Parathyroid adenoma (tissue), 2 donors: ENCODE measurements at regions not wholly inside any gene's neighbourhood (a gene's known extent, or its start where the extent isn't known, plus 50 kb on each side); places are given as distances from the start of the nearest gene placed in this dataset.
"Not testable (repeated sequence)": the region's sequence is repeated elsewhere in the genome, so short reads cannot be mapped to it uniquely, and the experiment has no call there.

ENCODE experiments used
- H2AFZ ChIP-seq: fragments of 300-600 bp; sonication (generic); one replicate; pipeline ENCODE4 v1.7.0; 2017; ENCODE audit warnings: antibody characterized with exemption, mild to moderate bottlenecking
- H3K27ac ChIP-seq: fragments of 300-600 bp; sonication (generic); one replicate; pipeline ENCODE4 v1.7.0; 2017
- H3K27me3 ChIP-seq: fragments of 300-600 bp; sonication (generic); one replicate; pipeline ENCODE4 v1.7.0; 2017; ENCODE audit warnings: low read length; ENCODE audit not compliant: control insufficient read depth, insufficient read depth
- H3K36me3 ChIP-seq: fragments of 300-600 bp; sonication (generic); one replicate; pipeline ENCODE4 v1.7.0; 2017; ENCODE audit warnings: low read length; ENCODE audit not compliant: control insufficient read depth, insufficient read depth
- H3K4me1 ChIP-seq: fragments of 300-600 bp; sonication (generic); one replicate; pipeline ENCODE4 v1.7.0; 2017; ENCODE audit warnings: control low read depth
- H3K4me2 ChIP-seq: fragments of 300-600 bp; sonication (generic); one replicate; pipeline ENCODE4 v1.7.0; 2017; ENCODE audit warnings: low read length
- H3K4me3 ChIP-seq: fragments of 300-600 bp; sonication (generic); one replicate; pipeline ENCODE4 v1.7.0; 2017; ENCODE audit warnings: low read depth, low read length
- H3K79me2 ChIP-seq: fragments of 300-600 bp; sonication (generic); one replicate; pipeline ENCODE4 v1.7.0; 2017; ENCODE audit warnings: control low read depth
- H3K9ac ChIP-seq: fragments of 300-600 bp; sonication (generic); one replicate; pipeline ENCODE4 v1.7.0; 2017; ENCODE audit warnings: mild to moderate bottlenecking
- H3K9me3 ChIP-seq: fragments of 300-600 bp; sonication (generic); one replicate; pipeline ENCODE4 v1.7.0; 2017; ENCODE audit warnings: low read length; ENCODE audit not compliant: control insufficient read depth
- TF ChIP-seq, protein P1 (sequence below): fragments of 300-600 bp; sonication (generic); IDR thresholded peaks from one replicate; pipeline ENCODE4 v1.7.0; 2017; ENCODE audit warnings: antibody characterized with exemption, mild to moderate bottlenecking
- donor health status: primary hyperparathyroidism.

DNA sequence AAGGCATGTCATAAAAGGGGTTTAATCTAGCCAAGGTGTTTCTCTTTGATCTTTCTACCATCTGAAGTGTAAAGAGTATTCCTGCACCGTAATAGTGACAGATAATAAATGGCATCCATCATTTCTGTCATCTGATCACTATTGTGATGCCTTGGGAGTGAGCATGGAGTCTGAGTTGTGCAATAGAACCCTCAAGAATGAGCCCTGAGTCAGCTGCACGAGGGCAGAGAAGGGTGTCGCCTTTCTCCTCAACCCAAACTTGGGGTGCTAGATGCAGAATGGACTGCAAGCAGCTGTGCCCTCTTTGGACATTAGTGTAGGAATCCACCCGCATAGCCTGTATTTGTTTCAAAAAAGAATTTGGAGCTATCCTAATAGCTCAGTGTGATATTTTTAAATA lies 115.2 kb downstream of the ZNF37A start:
- Histone ChIP-seq H3K4me2 (no peak overlapping the region), H3K27ac (no peak overlapping the region), H3K4me1 (no peaks in the 10 kb centered on the region), H2AFZ (no peak overlapping the region), H3K27me3 (no peaks in the 10 kb centered on the region), H3K36me3 (no peaks in the 10 kb centered on the region), H3K9me3 (no peaks in the 10 kb centered on the region), H3K79me2 (no peaks in the 10 kb centered on the region), H3K4me3 (no peak overlapping the region), H3K9ac (no peak overlapping the region)
- TF ChIP-seq, protein P1, sequence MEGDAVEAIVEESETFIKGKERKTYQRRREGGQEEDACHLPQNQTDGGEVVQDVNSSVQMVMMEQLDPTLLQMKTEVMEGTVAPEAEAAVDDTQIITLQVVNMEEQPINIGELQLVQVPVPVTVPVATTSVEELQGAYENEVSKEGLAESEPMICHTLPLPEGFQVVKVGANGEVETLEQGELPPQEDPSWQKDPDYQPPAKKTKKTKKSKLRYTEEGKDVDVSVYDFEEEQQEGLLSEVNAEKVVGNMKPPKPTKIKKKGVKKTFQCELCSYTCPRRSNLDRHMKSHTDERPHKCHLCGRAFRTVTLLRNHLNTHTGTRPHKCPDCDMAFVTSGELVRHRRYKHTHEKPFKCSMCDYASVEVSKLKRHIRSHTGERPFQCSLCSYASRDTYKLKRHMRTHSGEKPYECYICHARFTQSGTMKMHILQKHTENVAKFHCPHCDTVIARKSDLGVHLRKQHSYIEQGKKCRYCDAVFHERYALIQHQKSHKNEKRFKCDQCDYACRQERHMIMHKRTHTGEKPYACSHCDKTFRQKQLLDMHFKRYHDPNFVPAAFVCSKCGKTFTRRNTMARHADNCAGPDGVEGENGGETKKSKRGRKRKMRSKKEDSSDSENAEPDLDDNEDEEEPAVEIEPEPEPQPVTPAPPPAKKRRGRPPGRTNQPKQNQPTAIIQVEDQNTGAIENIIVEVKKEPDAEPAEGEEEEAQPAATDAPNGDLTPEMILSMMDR = no peak

DNA sequence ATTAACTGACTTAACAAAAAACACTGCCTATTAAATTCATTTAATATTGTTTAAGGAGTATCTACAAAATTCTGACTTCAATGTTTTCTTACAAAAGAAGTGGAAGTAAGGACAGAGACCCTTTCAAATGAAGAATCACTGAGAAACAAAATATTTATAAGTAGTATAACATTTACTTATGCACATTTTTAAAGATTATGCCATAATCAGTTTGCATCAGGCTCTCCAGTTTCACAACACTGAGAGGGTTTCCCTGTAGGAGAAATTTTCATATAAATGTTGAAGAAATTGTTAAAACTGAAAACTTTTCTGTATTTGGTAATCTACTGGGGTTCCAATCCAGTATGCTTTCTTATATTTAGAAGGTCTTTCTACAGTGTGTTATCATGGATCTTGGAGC lies 115.6 kb downstream of the ZNF37A start:
- H2AFZ ChIP-seq, H3K36me3 ChIP-seq, H3K4me3 ChIP-seq: not testable (repeated sequence)

DNA sequence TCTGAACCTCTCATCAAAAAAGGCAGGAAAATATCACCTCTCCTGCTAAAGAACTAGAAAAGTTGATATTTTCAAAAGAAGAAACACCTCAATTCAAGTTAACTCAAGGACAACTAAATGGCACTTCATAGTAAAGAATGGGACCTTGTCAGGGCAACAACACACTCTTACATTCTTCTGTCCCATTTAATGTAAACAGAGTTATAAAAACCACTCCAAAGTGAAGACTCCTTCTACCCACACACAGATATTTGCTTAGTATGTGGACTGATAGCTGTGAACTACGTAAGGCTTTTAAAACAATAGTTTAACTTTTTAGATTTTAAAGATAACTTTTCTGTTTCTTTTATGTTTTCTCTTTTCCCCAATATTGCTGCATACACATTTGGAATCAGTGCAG lies 118.3 kb downstream of the ZNF37A start:
- Histone ChIP-seq H3K4me3 (no peak overlapping the region), H3K27me3 (no peaks in the 10 kb centered on the region), H3K9ac (no peak overlapping the region), H2AFZ (no peak overlapping the region), H3K27ac (no peak overlapping the region), H3K4me1 (no peaks in the 10 kb centered on the region), H3K36me3 (no peaks in the 10 kb centered on the region), H3K9me3 (no peaks in the 10 kb centered on the region), H3K79me2 (no peaks in the 10 kb centered on the region), H3K4me2 (no peak overlapping the region)
- TF ChIP-seq, protein P1 = no peak

More for the DNA sequence above, 115.6 kb downstream of the ZNF37A start:
- H3K4me1 ChIP-seq, H3K4me2 ChIP-seq, H3K9me3 ChIP-seq, H3K79me2 ChIP-seq, H3K9ac ChIP-seq, H3K27ac ChIP-seq, H3K27me3 ChIP-seq: not testable (repeated sequence)

DNA sequence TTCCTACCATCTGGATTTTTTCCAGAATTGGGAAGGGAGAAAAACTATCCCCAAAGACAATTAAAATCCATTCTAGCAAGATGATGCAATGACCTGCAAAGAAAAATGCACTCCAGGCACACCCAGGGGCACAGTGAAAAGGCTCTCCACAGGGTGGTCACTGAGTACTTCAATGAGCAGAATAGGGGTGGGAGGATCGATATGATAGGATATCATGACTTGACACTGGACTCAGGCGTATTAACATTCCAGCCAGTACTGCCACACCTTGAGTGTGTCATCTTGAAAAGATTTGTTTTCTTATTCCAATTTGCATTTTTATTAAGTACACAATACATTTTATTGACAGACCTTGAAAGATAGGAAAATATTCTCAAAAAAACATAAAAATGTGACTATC lies 132.2 kb downstream of the ZNF37A start:
- H3K27ac ChIP-seq = no peak overlapping the region

DNA sequence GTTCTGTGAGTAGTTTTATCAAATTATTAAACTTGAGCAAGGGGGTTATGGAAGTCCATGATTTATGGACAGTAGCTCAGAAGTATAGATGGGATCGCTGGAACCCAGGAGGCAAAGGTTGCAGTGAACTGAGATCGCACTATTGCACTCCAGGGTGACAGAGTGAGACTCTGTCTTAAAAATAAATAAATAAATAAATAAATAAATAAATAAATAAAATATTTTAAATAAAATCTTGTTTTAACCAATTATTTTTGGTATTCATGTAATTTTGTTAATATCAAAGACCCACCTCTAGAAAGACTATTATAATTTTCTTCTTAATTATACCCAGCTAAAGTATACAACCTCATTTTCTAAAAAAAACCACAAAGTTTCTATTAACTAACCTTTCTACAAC lies 134.3 kb downstream of the ZNF37A start:
- Histone ChIP-seq H3K4me2 (no peak overlapping the region), H2AFZ (no peak overlapping the region), H3K4me1 (no peaks in the 10 kb centered on the region), H3K9ac (no peak overlapping the region), H3K27ac (no peak overlapping the region), H3K36me3 (no peaks in the 10 kb centered on the region), H3K79me2 (no peaks in the 10 kb centered on the region), H3K9me3 (no peaks in the 10 kb centered on the region), H3K27me3 (no peaks in the 10 kb centered on the region), H3K4me3 (no peak overlapping the region)
- TF ChIP-seq, protein P1 = no peak

More for the DNA sequence above, 132.2 kb downstream of the ZNF37A start:
- TF ChIP-seq, protein P1 = no peak
- H3K79me2 ChIP-seq = no peaks in the 10 kb centered on the region
- no peak overlapping the region for H3K4me2 ChIP-seq
- no peaks in the 10 kb centered on the region for H3K4me1 ChIP-seq
- H3K9ac ChIP-seq = no peak overlapping the region
- H3K27me3 ChIP-seq = no peaks in the 10 kb centered on the region
- H3K4me3 ChIP-seq = no peak overlapping the region
- H3K36me3 ChIP-seq = no peaks in the 10 kb centered on the region
- H3K9me3 ChIP-seq = no peaks in the 10 kb centered on the region
- H2AFZ ChIP-seq = no peak overlapping the region

DNA sequence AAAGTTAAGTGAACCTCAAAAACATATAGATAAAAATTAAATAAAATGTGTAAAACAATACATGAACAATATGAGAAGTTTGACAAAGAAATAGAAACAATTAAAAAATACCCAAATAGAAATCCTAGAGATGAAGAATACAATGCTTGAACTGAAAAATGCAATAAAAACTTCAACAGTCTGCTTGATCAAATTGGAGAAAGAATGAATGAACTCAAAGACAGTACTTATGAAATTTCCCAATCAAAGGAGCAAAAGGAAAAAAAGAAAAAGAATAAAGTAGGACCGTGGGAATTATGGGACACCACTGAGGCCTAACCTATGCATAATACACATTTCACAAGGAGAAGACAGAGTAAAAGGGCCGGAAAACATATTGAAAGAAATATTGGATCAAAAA lies 144.3 kb downstream of the ZNF37A start:
- not testable (repeated sequence) for H3K36me3 ChIP-seq, H2AFZ ChIP-seq, H3K4me2 ChIP-seq, H3K9me3 ChIP-seq, H3K4me1 ChIP-seq, H3K27ac ChIP-seq, H3K27me3 ChIP-seq, H3K9ac ChIP-seq, H3K4me3 ChIP-seq, H3K79me2 ChIP-seq

DNA sequence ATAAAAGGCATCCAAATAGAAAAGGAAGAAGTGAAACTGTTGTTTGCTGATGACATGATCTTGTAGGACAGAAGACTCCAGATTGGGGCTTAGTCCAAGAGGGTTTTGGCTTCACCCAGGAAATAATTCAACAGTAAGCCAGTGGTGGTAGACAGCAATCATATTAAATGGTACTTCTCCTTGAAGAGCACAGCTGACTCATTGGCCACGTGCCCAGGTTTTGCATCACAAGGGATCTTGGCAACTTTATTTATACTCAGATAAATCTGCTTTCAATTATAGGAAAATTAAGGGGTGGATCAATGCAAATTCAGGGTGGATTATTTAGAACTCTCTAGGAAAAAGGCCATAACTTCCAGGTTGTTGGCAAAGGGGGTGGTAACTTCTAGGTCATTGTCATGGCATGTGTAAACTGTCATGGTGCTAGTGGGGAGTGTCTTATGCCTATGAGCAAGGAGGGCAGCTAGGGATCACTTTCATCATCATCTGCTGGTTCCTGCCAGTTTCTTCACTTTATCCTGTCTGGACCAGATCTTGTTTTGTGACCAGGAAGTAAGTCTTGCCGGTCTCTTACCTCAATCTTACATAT lies 148.0 kb downstream of the ZNF37A start:
- H3K4me2 ChIP-seq, H3K79me2 ChIP-seq, H3K27ac ChIP-seq, H3K9me3 ChIP-seq, H3K4me1 ChIP-seq, H3K27me3 ChIP-seq, H3K4me3 ChIP-seq, H3K9ac ChIP-seq, H2AFZ ChIP-seq, H3K36me3 ChIP-seq: not testable (repeated sequence)

DNA sequence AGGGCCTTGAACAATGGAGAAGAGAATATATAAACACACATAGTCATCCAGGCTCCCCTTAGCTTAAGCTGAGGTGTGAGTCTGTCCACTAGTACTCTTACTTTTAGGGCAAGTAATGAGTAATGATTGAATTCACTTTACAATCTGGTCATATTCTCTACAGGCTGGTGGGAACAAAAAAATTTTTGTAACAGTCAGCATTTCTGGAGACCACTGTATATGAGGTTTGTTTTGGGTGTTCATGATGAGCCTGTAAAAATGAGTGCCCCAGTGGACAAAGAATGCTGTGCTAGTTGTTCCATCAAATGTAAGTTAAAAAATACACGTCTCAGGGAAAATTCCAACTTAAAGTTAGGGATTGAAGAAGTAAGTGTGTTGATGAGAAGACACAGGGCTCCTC lies 154.0 kb downstream of the ZNF37A start:
- H3K36me3 ChIP-seq, H3K9ac ChIP-seq, H3K4me3 ChIP-seq, H3K27me3 ChIP-seq, H2AFZ ChIP-seq, H3K27ac ChIP-seq, H3K79me2 ChIP-seq, H3K4me2 ChIP-seq, H3K4me1 ChIP-seq, H3K9me3 ChIP-seq: not testable (repeated sequence)
